A673 (cell line): ENCODE measurements at regions not wholly inside any gene's neighbourhood (a gene's known extent, or its start where the extent isn't known, plus 50 kb on each side); places are given as distances from the start of the nearest gene placed in this dataset.

Experiments used
- EZH2 ChIP-seq: fragments of 200-600 bp; sonication (generic); IDR thresholded peaks from 2 replicates; pipeline ENCODE4 v1.6.1; 2017; ENCODE audit warnings: borderline replicate concordance, low read depth, mild to moderate bottlenecking, mixed read lengths, antibody characterized with exemption, low read length; ENCODE audit not compliant: poor library complexity, severe bottlenecking
- TF ChIP-seq, protein P1 (sequence below): fragments of 300-800, 200-600 bp; sonication (generic); conservative IDR thresholded peaks from 2 replicates; pipeline ENCODE4 v1.5.1; 2017; ENCODE audit warnings: low read depth, mild to moderate bottlenecking, antibody characterized with exemption, low read length, moderate library complexity, mixed read lengths

GRCh38 chr5:67395790-67396418 lies 199.3 kb upstream of the CD180 start:
- TF ChIP-seq, protein P1, sequence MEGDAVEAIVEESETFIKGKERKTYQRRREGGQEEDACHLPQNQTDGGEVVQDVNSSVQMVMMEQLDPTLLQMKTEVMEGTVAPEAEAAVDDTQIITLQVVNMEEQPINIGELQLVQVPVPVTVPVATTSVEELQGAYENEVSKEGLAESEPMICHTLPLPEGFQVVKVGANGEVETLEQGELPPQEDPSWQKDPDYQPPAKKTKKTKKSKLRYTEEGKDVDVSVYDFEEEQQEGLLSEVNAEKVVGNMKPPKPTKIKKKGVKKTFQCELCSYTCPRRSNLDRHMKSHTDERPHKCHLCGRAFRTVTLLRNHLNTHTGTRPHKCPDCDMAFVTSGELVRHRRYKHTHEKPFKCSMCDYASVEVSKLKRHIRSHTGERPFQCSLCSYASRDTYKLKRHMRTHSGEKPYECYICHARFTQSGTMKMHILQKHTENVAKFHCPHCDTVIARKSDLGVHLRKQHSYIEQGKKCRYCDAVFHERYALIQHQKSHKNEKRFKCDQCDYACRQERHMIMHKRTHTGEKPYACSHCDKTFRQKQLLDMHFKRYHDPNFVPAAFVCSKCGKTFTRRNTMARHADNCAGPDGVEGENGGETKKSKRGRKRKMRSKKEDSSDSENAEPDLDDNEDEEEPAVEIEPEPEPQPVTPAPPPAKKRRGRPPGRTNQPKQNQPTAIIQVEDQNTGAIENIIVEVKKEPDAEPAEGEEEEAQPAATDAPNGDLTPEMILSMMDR = peak; percentile 38
- no peak for TF ChIP-seq EZH2
